Activated CD8-positive, alpha-beta memory T cell treated with anti-CD3 and anti-CD28 coated beads, Interleukin-2, amount 10 ng/mL, durations not matched to agents 7 days and 5 days (primary cell): ENCODE measurements at regions not wholly inside any gene's neighbourhood (a gene's known extent, or its start where the extent isn't known, plus 50 kb on each side); places are given as distances from the start of the nearest gene placed in this dataset.
"Not testable (repeated sequence)": the region's sequence is repeated elsewhere in the genome, so short reads cannot be mapped to it uniquely, and the experiment has no call there.

ENCODE experiments used
- ATAC-seq: fragments of 150-1000 bp; cut with Tn5 transposase; one replicate; pipeline ENCODE4 v1.10.0; 2021; ENCODE audit warnings: moderate library complexity
- CTCF ChIA-PET: fragments of 350-600 bp; sonication (Branson Sonifier 250); formaldehyde crosslinking; loops from one replicate; lab custom pipeline; 2021; ENCODE audit warnings: antibody characterized with exemption; lab: Charles Lee
- DNase-seq: peaks from one replicate; pipeline ENCODE4 v3.0.0-alpha.2; 2020
- H3K27ac Mint-ChIP-seq: one replicate; pipeline ENCODE4 v1.8.0; 2021; ENCODE audit warnings: mild to moderate bottlenecking, mixed read lengths
- H3K27me3 Mint-ChIP-seq: one replicate; pipeline ENCODE4 v1.8.0; 2021; ENCODE audit warnings: mixed read lengths
- H3K36me3 Mint-ChIP-seq: one replicate; pipeline ENCODE4 v1.8.0; 2021; ENCODE audit warnings: mild to moderate bottlenecking, mixed read lengths
- H3K4me1 Mint-ChIP-seq: one replicate; pipeline ENCODE4 v1.8.0; 2021; ENCODE audit warnings: mixed read lengths
- H3K4me3 Mint-ChIP-seq: one replicate; pipeline ENCODE4 v1.8.0; 2021; ENCODE audit warnings: mild to moderate bottlenecking, moderate library complexity, mixed read lengths
- H3K9me3 Mint-ChIP-seq: one replicate; pipeline ENCODE4 v1.8.0; 2022; ENCODE audit warnings: low read depth, mixed read lengths

DNA sequence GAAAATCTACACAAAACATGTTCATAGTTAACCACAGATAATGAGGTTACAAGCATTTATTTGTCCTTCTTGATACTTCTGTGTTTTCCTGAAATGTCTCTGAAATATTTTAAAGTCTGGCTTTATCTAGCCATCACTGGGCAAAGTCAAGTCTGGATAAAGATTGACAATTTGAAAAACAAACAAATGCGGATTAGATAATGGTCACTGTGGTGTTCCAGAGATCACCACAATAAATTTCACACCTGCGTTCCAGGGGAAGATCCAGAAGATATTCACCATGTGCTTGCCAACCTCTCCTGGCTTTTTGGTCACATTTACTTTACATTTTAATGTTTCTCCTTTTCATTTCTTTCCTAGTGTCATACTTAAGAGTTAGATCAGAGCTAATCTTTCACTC is 109.7 kb upstream of the CCDC28A start:
- no peaks in the 10 kb centered on the region for H3K36me3 Mint-ChIP-seq
- H3K9me3 Mint-ChIP-seq: no peaks in the 10 kb centered on the region
- H3K27ac Mint-ChIP-seq: no peak overlapping the region
- H3K27me3 Mint-ChIP-seq: peaks cover 11% of the 10 kb centered on the region
- ATAC-seq (no peak), DNase-seq (no peak)
- CTCF ChIA-PET: interaction anchor here (0.9 kb wide), 2 partner anchors 8 to 143 kb away, joined by 3 read pairs; no protein-coding TSS in a partner anchor
- peaks cover 2% of the 10 kb centered on the region for H3K4me1 Mint-ChIP-seq
- H3K4me3 Mint-ChIP-seq: no peak overlapping the region

DNA sequence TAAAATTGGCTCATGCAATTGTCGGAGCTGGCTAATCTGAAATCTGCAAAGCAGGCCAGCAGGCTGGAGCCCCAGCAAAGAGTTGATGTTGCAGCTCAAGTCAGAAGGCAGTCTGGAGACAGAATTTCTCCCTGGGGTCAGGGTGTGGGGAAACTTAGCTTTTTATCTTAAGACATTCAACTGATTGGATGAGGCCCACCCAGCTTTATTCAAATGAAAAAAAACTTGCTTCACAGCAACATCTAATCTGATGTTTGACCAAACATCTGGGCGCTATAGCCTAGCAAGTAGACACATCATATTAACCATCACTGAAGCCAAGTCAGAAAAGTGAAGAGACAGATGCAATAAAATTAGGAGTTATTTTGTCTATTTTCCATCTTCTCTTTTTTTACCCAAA is 108.8 kb upstream of the CCDC28A start:
- Mint-ChIP-seq H3K27me3 (peaks cover 11% of the 10 kb centered on the region), H3K9me3 (no peaks in the 10 kb centered on the region), H3K4me3 (no peak overlapping the region), H3K36me3 (no peaks in the 10 kb centered on the region), H3K4me1 (peaks cover 2% of the 10 kb centered on the region), H3K27ac (no peak overlapping the region)
- CTCF ChIA-PET: interaction anchor here (0.9 kb wide), 2 partner anchors 9 to 144 kb away, joined by 3 read pairs; no protein-coding TSS in a partner anchor
- ATAC-seq (no peak), DNase-seq (no peak)

DNA sequence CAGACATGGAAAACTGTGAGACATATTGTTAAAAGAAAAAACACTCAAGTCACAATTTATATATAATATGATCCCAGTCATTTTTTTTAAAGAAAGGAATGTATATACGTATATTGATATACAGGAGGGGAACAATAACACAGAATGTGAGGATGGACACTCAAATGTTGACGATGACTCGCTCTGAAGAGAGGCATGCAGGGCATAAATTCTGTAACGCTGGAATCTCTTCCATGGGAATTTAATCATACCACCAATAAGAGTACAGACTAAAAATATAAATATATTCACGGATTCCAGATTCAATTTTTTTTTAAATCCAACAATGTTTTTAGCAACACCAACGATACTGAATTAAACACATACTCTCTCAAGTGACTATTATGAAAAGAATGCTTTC is 106.9 kb upstream of the CCDC28A start:
- H3K4me3 Mint-ChIP-seq: no peak overlapping the region
- CTCF ChIA-PET: no interaction called here
- no peaks in the 10 kb centered on the region for H3K4me1 Mint-ChIP-seq
- peaks cover 12% of the 10 kb centered on the region for H3K27me3 Mint-ChIP-seq
- no peak overlapping the region for H3K27ac Mint-ChIP-seq
- ATAC-seq: no peak
- H3K9me3 Mint-ChIP-seq: no peaks in the 10 kb centered on the region
- H3K36me3 Mint-ChIP-seq: no peaks in the 10 kb centered on the region
- no peak for DNase-seq

DNA sequence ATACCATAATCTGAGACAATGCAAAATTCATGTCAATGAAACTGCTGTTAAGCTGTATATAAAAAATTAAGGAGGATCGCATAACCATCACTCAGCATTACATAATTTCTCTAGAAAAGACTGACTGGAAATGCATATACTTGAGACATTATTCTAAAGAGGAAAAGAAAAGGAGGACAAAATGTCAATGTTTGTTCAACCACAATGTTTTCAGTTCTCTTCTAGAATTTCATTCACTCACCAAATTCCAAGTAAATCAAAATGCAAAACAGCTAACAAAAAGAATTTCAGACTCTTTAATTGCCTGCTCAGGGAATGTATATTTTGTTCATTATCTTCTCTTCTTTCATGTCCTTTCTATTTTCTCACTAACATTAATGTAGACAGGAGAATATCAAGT is 106.2 kb upstream of the CCDC28A start:
- DNase-seq (no peak), ATAC-seq (no peak)
- Mint-ChIP-seq H3K4me1 (no peaks in the 10 kb centered on the region), H3K9me3 (no peaks in the 10 kb centered on the region), H3K27ac (no peak overlapping the region), H3K4me3 (no peak overlapping the region), H3K27me3 (peaks cover 15% of the 10 kb centered on the region), H3K36me3 (no peaks in the 10 kb centered on the region)
- CTCF ChIA-PET: interaction anchor here (1.2 kb wide), 1 partner anchor 25 kb away, joined by 3 read pairs; no protein-coding TSS in a partner anchor

DNA sequence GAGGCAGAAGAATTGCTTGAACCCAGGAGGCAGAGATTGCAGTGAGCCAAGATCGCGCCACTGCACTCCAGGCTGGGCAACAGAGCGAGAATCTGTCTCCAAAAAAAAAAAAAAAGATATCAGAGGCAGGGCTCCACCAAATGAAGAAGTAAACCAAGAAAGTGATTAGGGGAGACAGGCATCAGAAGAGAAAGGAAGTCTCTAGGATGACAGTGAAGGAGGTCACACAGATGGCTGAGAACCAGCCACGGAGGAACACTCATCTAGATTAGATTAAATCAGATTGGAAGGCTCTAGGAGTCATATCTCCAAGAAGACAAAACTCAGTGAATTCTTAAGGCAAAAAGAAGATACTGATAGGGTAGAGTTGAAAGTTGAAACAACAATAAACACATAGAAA is 102.2 kb upstream of the CCDC28A start:
- DNase-seq: no peak
- ATAC-seq: no peak
- no peaks in the 10 kb centered on the region for H3K36me3 Mint-ChIP-seq
- CTCF ChIA-PET: no interaction called here
- H3K4me1 Mint-ChIP-seq: no peaks in the 10 kb centered on the region
- no peak overlapping the region for H3K27ac Mint-ChIP-seq
- peaks cover 20% of the 10 kb centered on the region for H3K27me3 Mint-ChIP-seq
- no peaks in the 10 kb centered on the region for H3K9me3 Mint-ChIP-seq
- H3K4me3 Mint-ChIP-seq: no peak overlapping the region

DNA sequence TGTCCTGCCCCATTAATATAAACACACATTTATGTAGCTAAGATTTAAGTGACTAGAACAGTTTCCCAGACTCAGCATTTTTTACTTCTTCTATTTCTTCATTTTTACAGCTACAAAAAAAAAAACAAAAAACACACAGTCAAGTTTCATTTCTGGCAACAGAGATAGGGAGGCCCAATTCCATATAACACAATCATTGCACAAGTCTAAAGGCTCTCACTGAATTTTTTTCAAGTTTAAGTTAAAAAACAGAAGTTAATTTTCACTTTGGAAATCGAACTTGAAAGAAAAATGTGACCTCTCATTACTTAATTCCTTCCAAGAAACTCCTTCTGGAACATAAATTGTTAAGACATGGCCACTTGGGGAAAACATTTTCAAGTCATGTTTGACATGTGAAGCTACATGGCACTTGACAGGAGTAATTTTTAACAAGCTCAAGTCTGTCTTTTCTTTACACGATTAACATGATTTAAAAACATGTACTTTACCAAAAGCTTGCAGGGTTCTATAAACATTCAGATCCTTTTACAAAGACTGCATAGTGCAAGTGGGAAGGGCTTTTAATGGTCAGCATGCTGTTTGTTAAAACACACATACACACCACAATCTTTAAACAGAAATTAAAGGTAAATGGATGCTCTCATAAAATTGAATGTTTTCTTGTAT is 100.1 kb upstream of the CCDC28A start:
- Mint-ChIP-seq H3K36me3 (no peaks in the 10 kb centered on the region), H3K27ac (no peak overlapping the region), H3K27me3 (peaks cover 19% of the 10 kb centered on the region), H3K4me1 (no peaks in the 10 kb centered on the region), H3K4me3 (no peak overlapping the region), H3K9me3 (no peaks in the 10 kb centered on the region)
- CTCF ChIA-PET: interaction anchor here (1.0 to 1.9 kb wide), 3 partner anchors 18 to 85 kb away, joined by 3 to 6 read pairs (median 5); no protein-coding TSS in a partner anchor
- ATAC-seq (no peak), DNase-seq (no peak)

DNA sequence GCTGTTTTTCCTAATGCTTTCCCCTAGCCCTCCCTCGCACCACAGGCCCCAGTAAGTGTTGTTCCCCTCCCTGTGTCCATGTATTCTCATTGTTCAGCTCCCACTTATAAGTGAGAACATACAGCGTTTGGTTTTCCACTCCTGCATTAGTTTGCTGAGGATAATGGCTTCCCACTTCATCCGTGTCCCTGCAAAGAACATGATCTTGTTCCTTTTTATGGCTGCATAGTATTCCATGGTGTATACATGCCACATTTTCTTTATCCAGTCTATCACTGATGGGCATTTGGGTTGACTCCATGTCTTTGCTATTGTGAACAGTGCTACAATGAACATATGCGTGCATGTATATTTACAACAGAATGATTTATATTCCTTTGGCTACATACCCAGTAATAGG is 99.1 kb upstream of the CCDC28A start:
- CTCF ChIA-PET: interaction anchor here (1.3 to 1.9 kb wide), 2 partner anchors 17 to 18 kb away, joined by 4 to 6 read pairs; no protein-coding TSS in a partner anchor
- ATAC-seq, H3K9me3 Mint-ChIP-seq, H3K27ac Mint-ChIP-seq, DNase-seq, H3K4me1 Mint-ChIP-seq, H3K4me3 Mint-ChIP-seq, H3K36me3 Mint-ChIP-seq: not testable (repeated sequence)
- peaks cover 27% of the 10 kb centered on the region for H3K27me3 Mint-ChIP-seq

DNA sequence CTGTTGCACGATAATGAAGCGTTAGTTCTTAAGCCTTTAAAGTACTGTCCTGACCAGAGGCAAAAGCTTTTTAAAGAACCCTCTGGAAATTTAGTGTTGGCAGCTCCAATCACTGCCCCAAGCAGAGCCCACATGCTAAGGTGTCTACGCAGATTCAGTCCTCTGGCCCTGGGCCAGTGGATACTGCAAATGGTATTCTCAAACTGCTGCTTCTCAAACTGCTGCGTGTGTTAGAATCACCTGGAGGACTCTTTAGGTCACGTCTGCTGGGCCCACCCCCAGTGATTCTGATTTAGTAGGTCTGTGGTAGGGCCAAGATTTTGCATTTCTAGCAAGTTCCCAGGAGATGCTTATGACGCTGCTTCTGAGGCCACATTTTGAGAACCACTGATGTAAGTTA is 96.0 kb upstream of the CCDC28A start:
- Mint-ChIP-seq H3K27ac (no peak overlapping the region), H3K36me3 (no peaks in the 10 kb centered on the region), H3K4me1 (no peaks in the 10 kb centered on the region), H3K9me3 (no peaks in the 10 kb centered on the region), H3K27me3 (peaks cover 27% of the 10 kb centered on the region), H3K4me3 (no peak overlapping the region)
- CTCF ChIA-PET: interaction anchor here (1.2 kb wide), 1 partner anchor 9 kb away, joined by 3 read pairs; no protein-coding TSS in a partner anchor
- DNase-seq: no peak
- ATAC-seq: no peak

DNA sequence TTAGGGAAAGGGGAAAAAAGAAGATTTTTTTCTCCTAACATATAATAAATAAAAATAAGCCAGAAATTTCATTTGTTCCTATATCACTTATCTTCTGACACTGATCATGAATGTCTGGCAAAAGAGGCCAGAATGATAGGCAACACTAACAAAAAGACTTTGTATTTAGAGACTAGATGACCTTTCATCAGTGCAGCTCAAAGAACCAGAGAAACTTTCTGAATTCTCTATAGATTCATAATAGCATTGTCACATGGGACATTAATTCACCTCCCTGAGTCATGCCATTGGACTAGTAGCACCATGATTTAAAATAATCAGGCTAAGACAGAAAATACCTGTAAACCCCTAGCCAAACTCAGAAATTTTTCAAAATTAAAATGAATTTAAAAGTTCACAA is 95.4 kb upstream of the CCDC28A start:
- Mint-ChIP-seq H3K27me3 (peaks cover 27% of the 10 kb centered on the region), H3K4me3 (no peak overlapping the region), H3K36me3 (no peaks in the 10 kb centered on the region), H3K9me3 (no peaks in the 10 kb centered on the region), H3K4me1 (no peaks in the 10 kb centered on the region), H3K27ac (no peak overlapping the region)
- CTCF ChIA-PET: no interaction called here
- DNase-seq: no peak
- ATAC-seq: no peak

DNA sequence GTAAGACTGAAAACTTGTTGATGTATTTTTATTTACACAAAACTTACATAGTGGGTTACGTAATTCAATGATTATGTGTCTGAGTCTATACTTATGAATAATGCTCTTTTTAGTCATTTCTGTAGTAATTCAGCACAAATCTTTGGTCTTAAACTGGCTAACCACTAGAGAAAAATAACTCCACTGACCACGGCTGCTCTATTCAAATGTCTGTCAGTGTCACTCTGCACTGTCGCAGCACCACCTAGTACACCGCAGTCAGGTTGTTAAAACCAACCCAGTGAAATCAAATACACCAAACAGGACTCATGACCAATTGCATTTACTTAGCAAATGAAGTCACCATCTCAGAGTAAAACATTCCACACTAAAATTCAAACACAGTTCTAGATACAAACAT is 93.5 kb upstream of the CCDC28A start:
- CTCF ChIA-PET: no interaction called here

DNA sequence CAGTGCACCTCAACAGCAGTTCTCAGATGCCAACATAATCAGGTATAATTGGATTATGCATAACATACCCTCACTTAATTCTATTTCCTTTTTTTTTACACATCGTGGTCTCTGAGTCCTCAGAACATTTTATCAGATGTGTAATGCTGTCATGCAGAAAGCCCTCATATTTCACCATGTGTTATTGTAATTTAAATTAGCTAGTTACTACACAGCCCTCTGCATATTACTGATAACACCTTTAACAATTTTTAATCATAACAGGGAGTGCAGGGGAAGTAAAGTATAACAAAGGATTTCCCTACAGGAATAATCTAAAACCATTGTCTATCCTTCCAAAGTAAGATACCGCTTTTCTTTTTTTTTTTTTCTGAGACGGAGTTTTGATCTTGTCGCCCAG is 91.9 kb upstream of the CCDC28A start:
- CTCF ChIA-PET: no interaction called here
- Mint-ChIP-seq H3K27ac (no peak overlapping the region), H3K4me1 (no peaks in the 10 kb centered on the region), H3K27me3 (peaks cover 15% of the 10 kb centered on the region), H3K36me3 (no peaks in the 10 kb centered on the region), H3K4me3 (no peak overlapping the region), H3K9me3 (no peaks in the 10 kb centered on the region)
- ATAC-seq: no peak
- DNase-seq: no peak

More for the DNA sequence above, 93.5 kb upstream of the CCDC28A start:
- Mint-ChIP-seq H3K27me3 (peaks cover 15% of the 10 kb centered on the region), H3K27ac (no peak overlapping the region), H3K4me1 (no peaks in the 10 kb centered on the region), H3K36me3 (no peaks in the 10 kb centered on the region), H3K9me3 (no peaks in the 10 kb centered on the region), H3K4me3 (no peak overlapping the region)
- ATAC-seq (no peak), DNase-seq (no peak)

DNA sequence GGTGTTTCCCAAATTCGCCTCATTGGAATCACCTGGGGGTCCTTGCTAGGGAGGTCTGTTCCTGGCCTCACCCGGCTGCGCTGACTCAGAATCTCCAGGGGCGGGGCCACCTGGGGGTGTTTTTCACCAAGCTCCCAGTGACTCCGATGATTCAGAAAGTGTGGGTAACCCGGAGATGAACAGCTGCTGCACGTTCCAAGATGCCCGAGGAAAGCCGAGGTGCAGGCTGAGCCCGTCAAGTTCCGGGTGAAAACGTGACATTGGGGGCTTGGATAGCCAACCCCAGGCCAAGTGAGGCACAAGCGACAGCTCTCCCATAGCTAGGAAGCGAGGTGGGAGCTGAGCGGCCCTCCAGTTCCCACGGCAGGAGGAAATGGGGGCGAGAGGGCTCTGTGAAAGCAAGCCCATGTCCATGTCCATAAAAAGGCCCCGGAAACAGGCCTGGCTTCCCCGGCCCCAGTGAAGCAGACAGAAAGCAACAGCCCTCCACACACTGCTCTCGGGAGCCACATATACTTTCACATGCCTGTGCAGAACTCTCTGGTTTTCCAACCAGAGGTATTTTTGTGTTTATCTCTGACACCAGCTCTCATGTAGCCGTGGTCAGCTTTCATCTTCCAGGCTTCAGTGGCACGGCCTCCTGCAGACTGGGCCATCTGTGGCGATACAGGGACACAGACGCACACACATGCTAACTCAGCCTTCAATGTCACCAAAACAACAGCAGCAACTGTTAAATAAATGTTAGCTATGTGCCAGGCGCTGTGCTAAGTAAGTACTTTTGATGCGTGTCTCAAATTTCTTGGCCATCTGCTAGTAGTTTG is 90.7 kb upstream of the CCDC28A start:
- ATAC-seq: no peak
- CTCF ChIA-PET: interaction anchor here (0.5 to 1.9 kb wide), 2 partner anchors 9 to 256 kb away, joined by 3 to 4 read pairs; no protein-coding TSS in a partner anchor
- DNase-seq: no peak
- no peaks in the 10 kb centered on the region for H3K9me3 Mint-ChIP-seq
- H3K36me3 Mint-ChIP-seq: no peaks in the 10 kb centered on the region
- H3K27ac Mint-ChIP-seq: no peak overlapping the region
- peaks cover 12% of the 10 kb centered on the region for H3K27me3 Mint-ChIP-seq
- H3K4me1 Mint-ChIP-seq: no peaks in the 10 kb centered on the region
- H3K4me3 Mint-ChIP-seq: no peak overlapping the region

DNA sequence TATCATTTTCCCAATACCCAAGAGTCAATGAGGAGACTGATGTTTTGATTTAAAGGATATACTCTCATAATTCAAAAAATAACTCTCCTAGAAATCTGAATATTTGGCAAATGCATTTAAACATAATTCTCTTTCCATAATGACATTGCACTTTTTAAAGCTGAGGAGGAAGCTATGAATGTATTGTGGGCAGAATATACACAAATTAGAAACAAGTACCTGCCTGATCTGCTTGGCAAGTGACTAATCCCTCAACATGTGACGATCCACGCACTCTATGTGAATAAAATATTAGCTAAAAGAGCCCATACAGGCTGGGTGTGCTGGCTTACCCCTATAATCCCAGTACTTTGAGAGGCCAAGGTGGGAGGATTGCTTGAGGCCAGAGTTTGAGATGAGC is 88.3 kb upstream of the CCDC28A start:
- no peak overlapping the region for H3K27ac Mint-ChIP-seq
- H3K36me3 Mint-ChIP-seq: no peaks in the 10 kb centered on the region
- no peak for ATAC-seq
- H3K4me3 Mint-ChIP-seq: no peak overlapping the region
- CTCF ChIA-PET: interaction anchor here (0.7 kb wide), 1 partner anchor 9 kb away, joined by 3 read pairs; no protein-coding TSS in a partner anchor
- H3K9me3 Mint-ChIP-seq: no peaks in the 10 kb centered on the region
- H3K27me3 Mint-ChIP-seq: peaks cover 16% of the 10 kb centered on the region
- H3K4me1 Mint-ChIP-seq: no peaks in the 10 kb centered on the region
- DNase-seq: no peak
